ENCODE measurements at regions not wholly inside any gene's neighbourhood (a gene's known extent, or its start where the extent isn't known, plus 50 kb on each side); places are given as distances from the start of the nearest gene placed in this dataset.

DNA sequence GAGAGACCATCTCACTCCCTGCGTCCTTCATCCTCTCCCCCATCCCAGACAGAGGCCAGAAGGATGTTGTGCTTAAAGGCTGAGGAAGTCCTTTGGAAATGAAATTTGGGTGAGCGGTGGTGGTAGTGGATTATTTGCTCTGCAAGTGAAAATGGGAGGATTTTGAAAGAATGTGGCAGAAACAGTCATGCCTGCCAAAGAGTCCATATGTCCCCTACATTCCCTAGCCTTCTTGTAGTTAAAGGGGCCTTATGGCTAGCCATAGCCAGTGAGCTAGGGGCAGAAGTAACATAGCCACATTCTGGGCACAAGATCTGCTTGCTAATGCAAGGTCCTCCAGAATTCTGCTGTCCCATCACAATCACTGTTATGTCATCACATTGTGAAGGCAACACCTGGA, 360.2 kb upstream of the TSHZ3 start:
- intact Hi-C loops (cut with micrococcal nuclease; ENCODE audit: unreplicated experiment), result no loop called here
- H3K4me1 ChIP-seq (ENCODE audit: insufficient read depth, low read length), result no peaks in the 10 kb centered on the region
- no peaks in the 10 kb centered on the region for H3K27me3 ChIP-seq (ENCODE audit: control insufficient read depth in 1 of 2, insufficient read depth in 2 of 2, low read length in 2 of 2)
- ChIA-PET CTCF (ENCODE audit: low intra/inter-chr PET ratio, low total read pairs) (no interaction called here), POLR2A (no interaction called here)
- H3K9me3 ChIP-seq (ENCODE audit: low read length), result peaks cover 94% of the 10 kb centered on the region
- in situ Hi-C loops (cut with HindIII; ENCODE audit: extremely low pct_ligation_motif_present, low pct_unique_long_range_greater_than_20kb), result no loop called here
- H3K36me3 ChIP-seq (replicated peaks in 1 of 2; ENCODE audit: control insufficient read depth in 1 of 2, insufficient read depth in 2 of 2, low read length in 2 of 2), result no peaks in the 10 kb centered on the region
- ATAC-seq (no peak), FAIRE-seq (no peak), DNase-seq (ENCODE audit: low spot score) (no peak)
- H2AFZ ChIP-seq (ENCODE audit: low read length), result no peak overlapping the region
- H3K79me2 ChIP-seq (ENCODE audit: insufficient read depth, low read length), result no peaks in the 10 kb centered on the region
- no peak overlapping the region for H3K4me2 ChIP-seq (ENCODE audit: low read depth, low read length)
- TF ChIP-seq FOXK2 (IDR thresholded peaks at IDR 0.05) (no peak), ZMYM3 (CRISPR knock-in tag; IDR thresholded peaks at IDR 0.05) (no peak), ZNF644 (CRISPR knock-in tag; IDR thresholded peaks at IDR 0.05; ENCODE audit: low read depth) (no peak), ZNF276 (CRISPR knock-in tag; IDR thresholded peaks at IDR 0.05; ENCODE audit: low read depth) (no peak), ZNF547 (CRISPR knock-in tag; IDR thresholded peaks at IDR 0.05) (no peak), RBAK (CRISPR knock-in tag; IDR thresholded peaks at IDR 0.05) (no peak), NR2F1 (CRISPR knock-in tag; IDR thresholded peaks at IDR 0.05) (no peak), ZNF709 (CRISPR knock-in tag; IDR thresholded peaks at IDR 0.05) (no peak), ZNF7 (CRISPR knock-in tag; IDR thresholded peaks at IDR 0.05) (no peak), ZNF142 (CRISPR knock-in tag; IDR thresholded peaks at IDR 0.05) (no peak)
- TF ChIP-seq, protein P1, sequence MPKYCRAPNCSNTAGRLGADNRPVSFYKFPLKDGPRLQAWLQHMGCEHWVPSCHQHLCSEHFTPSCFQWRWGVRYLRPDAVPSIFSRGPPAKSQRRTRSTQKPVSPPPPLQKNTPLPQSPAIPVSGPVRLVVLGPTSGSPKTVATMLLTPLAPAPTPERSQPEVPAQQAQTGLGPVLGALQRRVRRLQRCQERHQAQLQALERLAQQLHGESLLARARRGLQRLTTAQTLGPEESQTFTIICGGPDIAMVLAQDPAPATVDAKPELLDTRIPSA (CRISPR knock-in tag; IDR thresholded peaks at IDR 0.05; ENCODE audit: borderline replicate concordance), result no peak
- no TSS peak for BruUV-seq (replicated peaks)
- WGBS (ENCODE audit: low lambda C conversion rate), result 35% methylated on average over 2 of the region's 2 CpGs
- no peak overlapping the region for H3K4me3 ChIP-seq (replicated peaks in 1 of 3; ENCODE audit: insufficient read depth in 1 of 3, low read depth in 2 of 3, low read length in 3 of 3)
- no peak overlapping the region for H3K27ac ChIP-seq (ENCODE audit: extremely low read length, insufficient read depth, low read length)
- H4K20me1 ChIP-seq (ENCODE audit: insufficient read depth, low read length), result no peaks in the 10 kb centered on the region
- no peak overlapping the region for H3K9ac ChIP-seq (ENCODE audit: insufficient read depth, low read depth, low read length)

Data from HepG2 (cell line).